ENCODE measurements at regions not wholly inside any gene's neighbourhood (a gene's known extent, or its start where the extent isn't known, plus 50 kb on each side); places are given as distances from the start of the nearest gene placed in this dataset.
"Not testable (repeated sequence)": the region's sequence is repeated elsewhere in the genome, so short reads cannot be mapped to it uniquely, and the experiment has no call there.

- no peak for DNase-seq
Measured at GRCh38 chr13:79905018-79905417, 424.1 kb downstream of the NDFIP2 start.

GRCh38 chr13:79904581-79904980 is 423.6 kb downstream of the NDFIP2 start:
- DNase-seq = no peak

GRCh38 chr13:79901336-79901735 is 420.4 kb downstream of the NDFIP2 start:
- no peak for DNase-seq

- no peak for DNase-seq
Measured at GRCh38 chr13:79900356-79900755, 419.4 kb downstream of the NDFIP2 start.

- DNase-seq = no peak
Measured at GRCh38 chr13:79898996-79899395, 418.0 kb downstream of the NDFIP2 start.

GRCh38 chr13:79898202-79898826 is 417.4 kb downstream of the NDFIP2 start:
- no peak for DNase-seq

- no peak for DNase-seq
Measured at GRCh38 chr13:79896851-79897250, 415.9 kb downstream of the NDFIP2 start.

GRCh38 chr13:79895416-79895815 is 414.5 kb downstream of the NDFIP2 start:
- no peak for DNase-seq

GRCh38 chr13:79887278-79887677 is 406.3 kb downstream of the NDFIP2 start:
- not testable (repeated sequence) for DNase-seq

GRCh38 chr13:79886601-79887000 is 405.6 kb downstream of the NDFIP2 start:
- DNase-seq = no peak

GRCh38 chr13:79884890-79885289 is 403.9 kb downstream of the NDFIP2 start:
- no peak for DNase-seq

GRCh38 chr13:79883216-79883615 is 402.3 kb downstream of the NDFIP2 start:
- DNase-seq = no peak

GRCh38 chr13:79880818-79881217 is 399.9 kb downstream of the NDFIP2 start:
- DNase-seq = no peak

- no peak for DNase-seq
Measured at GRCh38 chr13:79874396-79875360, 393.7 kb downstream of the NDFIP2 start.

- DNase-seq = no peak
Measured at GRCh38 chr13:79871594-79871993, 390.6 kb downstream of the NDFIP2 start.

- DNase-seq = no peak
Measured at GRCh38 chr13:79870766-79871165, 389.8 kb downstream of the NDFIP2 start.

GRCh38 chr13:79870123-79870522 is 389.2 kb downstream of the NDFIP2 start:
- no peak for DNase-seq

GRCh38 chr13:79869326-79869725 is 388.4 kb downstream of the NDFIP2 start:
- DNase-seq = peak; percentile 12

GRCh38 chr13:79867254-79867653 is 386.3 kb downstream of the NDFIP2 start:
- no peak for DNase-seq

GRCh38 chr13:79866436-79866835 is 385.5 kb downstream of the NDFIP2 start:
- no peak for DNase-seq

- DNase-seq = no peak
Measured at GRCh38 chr13:79862515-79862914, 381.6 kb downstream of the NDFIP2 start.

- no peak for DNase-seq
Measured at GRCh38 chr13:79861731-79862130, 380.8 kb downstream of the NDFIP2 start.

GRCh38 chr13:79860791-79861190 is 379.8 kb downstream of the NDFIP2 start:
- no peak for DNase-seq

GRCh38 chr13:79859756-79860155 is 378.8 kb downstream of the NDFIP2 start:
- no peak for DNase-seq
